HepG2 (cell line): ENCODE measurements at regions not wholly inside any gene's neighbourhood (a gene's known extent, or its start where the extent isn't known, plus 50 kb on each side); places are given as distances from the start of the nearest gene placed in this dataset.

ENCODE experiments used
- ATAC-seq: fragments of 200-7000 bp; cut with Tn5 transposase; 3 replicates; pipeline ENCODE4 v1.9.1; 2020; ENCODE audit warnings: mild to moderate bottlenecking, moderate library complexity
- BruUV-seq: library from RNA; stranded (reverse); fragments of 400-500 nt; replicated peaks from 2 replicates; lab custom pipeline; 2021; lab: Mats Ljungman, UMichigan
- CTCF ChIA-PET: fragments of 300-600 bp; formaldehyde crosslinking; extraction: SDS; loops from one replicate; lab custom pipeline; 2021; ENCODE audit warnings: low total read pairs, inconsistent platforms, low intra/inter-chr PET ratio; lab: Yijun Ruan, JAX
- POLR2A ChIA-PET: fragments of 350-600 bp; sonication (Branson Sonifier 250); formaldehyde crosslinking; loops from one replicate; lab custom pipeline; 2020; ENCODE audit warnings: antibody characterized with exemption, inconsistent platforms; lab: Yijun Ruan, JAX
- DNase-seq: peaks from one replicate; pipeline ENCODE4 v3.0.0-alpha.2; 2015; ENCODE audit warnings: low spot score
- FAIRE-seq: peaks from 3 replicates; lab custom pipeline; 2011; peaks lifted over from hg19 to GRCh38; lab: Jason Lieb, UNC
- H2AFZ ChIP-seq: one replicate; pipeline ENCODE4 v1.6.1; 2011; ENCODE audit warnings: low read length, inconsistent platforms
- H3K27ac ChIP-seq: fragments of 300-600 bp; 3 replicates; pipeline ENCODE4 v1.8.0; 2011; ENCODE audit warnings: mixed run types, mild to moderate bottlenecking, mixed read lengths, low read length, inconsistent platforms; ENCODE audit not compliant: insufficient read depth; ENCODE audit errors: extremely low read length
- H3K27me3 ChIP-seq, 2 experiments: fragments of 200-600 bp in 1 of 2; 2 replicates in 1 of 2; 3 replicates in 1 of 2; pipeline versions ENCODE4 v1.6.0 to v1.8.0; 2011; ENCODE audit warnings: low read length in 2 of 2, mild to moderate bottlenecking in 2 of 2, moderate library complexity in 2 of 2, inconsistent platforms in 1 of 2; ENCODE audit not compliant: insufficient read depth in 2 of 2, control insufficient read depth in 1 of 2
- H3K36me3 ChIP-seq, 2 experiments: fragments of 200-600 bp in 1 of 2; replicated peaks in 1 of 2; 2 replicates in 1 of 2; 3 replicates in 1 of 2; pipeline versions ENCODE4 v1.5.1 to v1.8.0; 2011; ENCODE audit warnings: low read length in 2 of 2, inconsistent platforms in 1 of 2; ENCODE audit not compliant: insufficient read depth in 2 of 2, control insufficient read depth in 1 of 2
- H3K4me1 ChIP-seq: 2 replicates; pipeline ENCODE4 v1.5.1; 2012; ENCODE audit warnings: low read length, inconsistent platforms; ENCODE audit not compliant: insufficient read depth
- H3K4me2 ChIP-seq: 2 replicates; pipeline ENCODE4 v1.6.0; 2011; ENCODE audit warnings: low read depth, low read length, inconsistent platforms
- H3K4me3 ChIP-seq, 3 experiments: fragments of 200-600 bp in 1 of 3; sonication (generic), shearing (Covaris generic) in 1 of 3; replicated peaks in 1 of 3; 2 replicates each; pipeline ENCODE4 v1.5.1; 2011 to 2016; ENCODE audit warnings: low read length in 3 of 3, inconsistent platforms in 2 of 3, low read depth in 2 of 3, mild to moderate bottlenecking in 2 of 3, control low read depth in 1 of 3, mixed read lengths in 1 of 3; ENCODE audit not compliant: insufficient read depth in 1 of 3
- H3K79me2 ChIP-seq: one replicate; pipeline ENCODE4 v1.6.1; 2011; ENCODE audit warnings: low read length, inconsistent platforms; ENCODE audit not compliant: insufficient read depth
- H3K9ac ChIP-seq: 2 replicates; pipeline ENCODE4 v1.6.0; 2011; ENCODE audit warnings: mild to moderate bottlenecking, low read depth, low read length, inconsistent platforms; ENCODE audit not compliant: insufficient read depth
- H3K9me3 ChIP-seq: 2 replicates; pipeline ENCODE4 v1.5.1; 2012; ENCODE audit warnings: mild to moderate bottlenecking, low read length
- H4K20me1 ChIP-seq: 2 replicates; pipeline ENCODE4 v1.6.0; 2011; ENCODE audit warnings: inconsistent platforms, mild to moderate bottlenecking, low read length, moderate library complexity; ENCODE audit not compliant: insufficient read depth
- DMAP1 ChIP-seq: IDR thresholded peaks from 2 replicates; pipeline ENCODE4 v1.6.1; 2016
- GATAD1 ChIP-seq: IDR thresholded peaks from 2 replicates; pipeline ENCODE4 v1.6.1; 2016; ENCODE audit warnings: missing genetic modification reagents, missing compliant biosample characterization
- IKZF5 ChIP-seq: IDR thresholded peaks from 2 replicates; pipeline ENCODE4 v1.6.1; 2018; ENCODE audit warnings: missing genetic modification reagents, mild to moderate bottlenecking, missing compliant biosample characterization
- MEIS2 ChIP-seq: sonication (generic); formaldehyde crosslinking; IDR thresholded peaks from 2 replicates; pipeline ENCODE4 v1.9.0; 2021; ENCODE audit warnings: mild to moderate bottlenecking, missing genetic modification reagents
- NFE2 ChIP-seq: sonication (generic); formaldehyde crosslinking; IDR thresholded peaks from 2 replicates; pipeline ENCODE4 v1.4.0; 2020; ENCODE audit warnings: missing genetic modification reagents
- NFKBIZ ChIP-seq: IDR thresholded peaks from 2 replicates; pipeline ENCODE4 v1.6.1; 2018; ENCODE audit warnings: missing genetic modification reagents, missing compliant biosample characterization
- TOPORS ChIP-seq: sonication (generic); formaldehyde crosslinking; IDR thresholded peaks from 2 replicates; pipeline ENCODE4 v1.8.0; 2023; ENCODE audit warnings: mild to moderate bottlenecking, missing genetic modification reagents
- ZC3H13 ChIP-seq: sonication (generic); formaldehyde crosslinking; IDR thresholded peaks from 2 replicates; pipeline ENCODE4 v1.8.1; 2023; ENCODE audit warnings: mild to moderate bottlenecking, missing genetic modification reagents, moderate library complexity
- ZNF317 ChIP-seq: sonication (generic); formaldehyde crosslinking; IDR thresholded peaks from 2 replicates; pipeline ENCODE4 v1.5.0; 2020; ENCODE audit warnings: mild to moderate bottlenecking, missing genetic modification reagents
- in situ Hi-C: cut with HindIII; loops from 2 replicates; pipeline ENCODE4 v1.10.0; 2017; ENCODE audit warnings: low pct_unique_long_range_greater_than_20kb; ENCODE audit not compliant: extremely low pct_ligation_motif_present
- intact Hi-C: fragments of 100-400 bp; cut with micrococcal nuclease; formaldehyde crosslinking; loops from one replicate; pipeline ENCODE4 v1.10.0; 2022; ENCODE audit not compliant: unreplicated experiment
- TF ChIP-seq, protein P1 (sequence below): sonication (generic); formaldehyde crosslinking; IDR thresholded peaks from 2 replicates; pipeline ENCODE4 v1.8.0; 2022; ENCODE audit warnings: mild to moderate bottlenecking, missing genetic modification reagents, moderate library complexity
- TF ChIP-seq, protein P2 (sequence below): IDR thresholded peaks from 2 replicates; pipeline ENCODE4 v1.6.1; 2018; ENCODE audit warnings: missing genetic modification reagents

DNA sequence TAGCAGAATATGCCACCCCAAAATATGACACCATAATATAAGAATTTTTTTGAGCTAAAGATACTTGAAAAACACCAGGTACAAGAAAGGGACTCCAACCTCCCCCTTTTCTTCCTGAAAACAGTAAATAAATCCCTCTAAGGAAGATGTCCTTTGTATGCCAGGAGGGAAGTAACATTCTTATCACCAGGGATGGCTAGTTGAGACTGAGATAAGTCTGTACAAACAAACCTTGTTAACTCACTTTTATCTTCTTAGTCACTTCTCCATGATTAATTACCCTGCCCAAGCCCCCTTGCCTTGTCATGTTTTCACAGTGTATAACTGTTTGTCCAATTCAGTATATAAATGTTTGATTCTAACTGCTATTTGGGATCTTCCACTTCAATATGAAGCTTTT, 888.0 kb downstream of the PCDH18 start:
- no peak overlapping the region for H3K4me2 ChIP-seq
- no peaks in the 10 kb centered on the region for H3K79me2 ChIP-seq
- no TSS peak for BruUV-seq
- POLR2A ChIA-PET, result no interaction called here
- H3K36me3 ChIP-seq, result no peaks in the 10 kb centered on the region
- DNase-seq (no peak), FAIRE-seq (no peak), ATAC-seq (no peak)
- no peak overlapping the region for H2AFZ ChIP-seq
- H3K4me1 ChIP-seq, result no peaks in the 10 kb centered on the region
- intact Hi-C loops (no loop called here), in situ Hi-C loops (no loop called here)
- no peak overlapping the region for H3K4me3 ChIP-seq
- no peak overlapping the region for H3K27ac ChIP-seq
- H3K27me3 ChIP-seq, result no peaks in the 10 kb centered on the region
- TF ChIP-seq NFKBIZ (CRISPR knock-in tag) (no peak), MEIS2 (CRISPR knock-in tag) (no peak), NFE2 (CRISPR knock-in tag) (no peak), TOPORS (CRISPR knock-in tag) (no peak), GATAD1 (no peak), IKZF5 (CRISPR knock-in tag) (no peak), DMAP1 (no peak), ZNF317 (CRISPR knock-in tag) (no peak), ZC3H13 (CRISPR knock-in tag) (no peak)
- TF ChIP-seq, protein P1, sequence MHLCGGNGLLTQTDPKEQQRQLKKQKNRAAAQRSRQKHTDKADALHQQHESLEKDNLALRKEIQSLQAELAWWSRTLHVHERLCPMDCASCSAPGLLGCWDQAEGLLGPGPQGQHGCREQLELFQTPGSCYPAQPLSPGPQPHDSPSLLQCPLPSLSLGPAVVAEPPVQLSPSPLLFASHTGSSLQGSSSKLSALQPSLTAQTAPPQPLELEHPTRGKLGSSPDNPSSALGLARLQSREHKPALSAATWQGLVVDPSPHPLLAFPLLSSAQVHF (CRISPR knock-in tag), result no peak
- TF ChIP-seq, protein P2, sequence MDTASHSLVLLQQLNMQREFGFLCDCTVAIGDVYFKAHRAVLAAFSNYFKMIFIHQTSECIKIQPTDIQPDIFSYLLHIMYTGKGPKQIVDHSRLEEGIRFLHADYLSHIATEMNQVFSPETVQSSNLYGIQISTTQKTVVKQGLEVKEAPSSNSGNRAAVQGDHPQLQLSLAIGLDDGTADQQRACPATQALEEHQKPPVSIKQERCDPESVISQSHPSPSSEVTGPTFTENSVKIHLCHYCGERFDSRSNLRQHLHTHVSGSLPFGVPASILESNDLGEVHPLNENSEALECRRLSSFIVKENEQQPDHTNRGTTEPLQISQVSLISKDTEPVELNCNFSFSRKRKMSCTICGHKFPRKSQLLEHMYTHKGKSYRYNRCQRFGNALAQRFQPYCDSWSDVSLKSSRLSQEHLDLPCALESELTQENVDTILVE (CRISPR knock-in tag), result no peak
- no peaks in the 10 kb centered on the region for H3K9me3 ChIP-seq
- H3K9ac ChIP-seq, result no peak overlapping the region
- no peaks in the 10 kb centered on the region for H4K20me1 ChIP-seq
- CTCF ChIA-PET, result no interaction called here
